SK-N-SH (cell line): ENCODE measurements at regions not wholly inside any gene's neighbourhood (a gene's known extent, or its start where the extent isn't known, plus 50 kb on each side); places are given as distances from the start of the nearest gene placed in this dataset.
"Not testable (repeated sequence)": the region's sequence is repeated elsewhere in the genome, so short reads cannot be mapped to it uniquely, and the experiment has no call there.

ENCODE experiments used
- CTCF ChIA-PET: fragments of 300-600, 350-600 bp; formaldehyde crosslinking; extraction: SDS; loops from one replicate; lab custom pipeline; 2021; lab: Yijun Ruan, JAX
- POLR2A ChIA-PET: fragments of 350-600 bp; sonication (Branson Sonifier 250); formaldehyde crosslinking; extraction: SDS; loops from one replicate; lab custom pipeline; 2020; ENCODE audit warnings: antibody characterized with exemption, inconsistent platforms; lab: Yijun Ruan, JAX
- DNase-seq: peaks from one replicate; pipeline ENCODE4 v3.0.0; 2012
- H2AFZ ChIP-seq: fragments of 200-600 bp; sonication (generic); 2 replicates; pipeline ENCODE4 v1.8.1; 2016; ENCODE audit warnings: antibody characterized with exemption, mild to moderate bottlenecking, low read depth
- H3F3A ChIP-seq: fragments of 200-600 bp; sonication (generic); replicated peaks from 2 replicates; pipeline ENCODE3; 2016; ENCODE audit warnings: antibody characterized with exemption, mild to moderate bottlenecking; ENCODE audit not compliant: insufficient read depth
- H3K27ac ChIP-seq, 2 experiments: fragments of 200-500 bp in 1 of 2; fragments of 200-600 bp in 1 of 2; sonication (Bioruptor generic) in 1 of 2; sonication (generic), shearing (Covaris generic) in 1 of 2; 2 replicates each; pipeline versions ENCODE4 v1.5.1 to v1.6.1; 2014 to 2016; ENCODE audit warnings: low read depth in 2 of 2, inconsistent platforms in 1 of 2, low read length in 1 of 2, mild to moderate bottlenecking in 1 of 2, mixed read lengths in 1 of 2
- H3K27me3 ChIP-seq: fragments of 200-600 bp; sonication (generic), shearing (Covaris generic); 2 replicates; pipeline ENCODE4 v1.6.1; 2016; ENCODE audit warnings: mixed run types; ENCODE audit not compliant: insufficient read depth
- H3K36me3 ChIP-seq, 2 experiments: fragments of 200-500 bp in 1 of 2; fragments of 200-600 bp in 1 of 2; sonication (Bioruptor generic) in 1 of 2; sonication (generic) in 1 of 2; replicated peaks in 1 of 2; 2 replicates each; pipeline versions ENCODE3 to v1.5.1; 2014 to 2016; ENCODE audit warnings: low read length in 1 of 2, mild to moderate bottlenecking in 1 of 2; ENCODE audit not compliant: insufficient read depth in 2 of 2, control insufficient read depth in 1 of 2
- H3K4me1 ChIP-seq, 2 experiments: fragments of 200-500 bp in 1 of 2; fragments of 200-600 bp in 1 of 2; sonication (Bioruptor generic) in 1 of 2; sonication (generic), shearing (Covaris generic) in 1 of 2; 2 replicates each; pipeline versions ENCODE4 v1.5.1 to v1.6.1; 2014 to 2016; ENCODE audit warnings: low read depth in 1 of 2, low read length in 1 of 2, mixed run types in 1 of 2; ENCODE audit not compliant: insufficient read depth in 2 of 2, control insufficient read depth in 1 of 2
- H3K4me2 ChIP-seq: fragments of 200-600 bp; sonication (generic), shearing (Covaris generic); 2 replicates; pipeline ENCODE4 v1.6.1; 2017; ENCODE audit warnings: mixed run types
- H3K4me3 ChIP-seq, 2 experiments: fragments of 200-500 bp in 1 of 2; fragments of 200-600 bp in 1 of 2; sonication (Bioruptor generic) in 1 of 2; sonication (generic), shearing (Covaris generic) in 1 of 2; 2 replicates each; pipeline versions ENCODE4 v1.5.1 to v1.8.1; 2014 to 2016; ENCODE audit warnings: low read depth in 2 of 2, inconsistent platforms in 1 of 2, low read length in 1 of 2, mild to moderate bottlenecking in 1 of 2, mixed read lengths in 1 of 2, moderate library complexity in 1 of 2
- H3K79me2 ChIP-seq: fragments of 200-600 bp; sonication (generic); 2 replicates; pipeline ENCODE4 v1.8.1; 2017; ENCODE audit warnings: mild to moderate bottlenecking; ENCODE audit not compliant: insufficient read depth
- H3K9ac ChIP-seq: fragments of 200-600 bp; sonication (generic); 2 replicates; pipeline ENCODE4 v1.6.1; 2017; ENCODE audit warnings: mixed run types
- H3K9me2 ChIP-seq: fragments of 200-600 bp; sonication (generic); 2 replicates; pipeline ENCODE4 v1.6.1; 2017; ENCODE audit warnings: mixed run types
- H3K9me3 ChIP-seq: fragments of 200-600 bp; sonication (generic); 2 replicates; pipeline ENCODE4 v1.6.1; 2017; ENCODE audit warnings: mixed run types, mild to moderate bottlenecking, moderate library complexity
- H4K20me1 ChIP-seq: fragments of 200-600 bp; sonication (generic); 2 replicates; pipeline ENCODE4 v1.6.1; 2017; ENCODE audit warnings: mild to moderate bottlenecking, mixed run types; ENCODE audit not compliant: insufficient read depth
- EZH2phosphoT487 ChIP-seq: fragments of 200-600 bp; sonication (generic); IDR thresholded peaks from 2 replicates; pipeline ENCODE4 v1.6.1; 2017; ENCODE audit warnings: low read depth, mixed run types, mild to moderate bottlenecking, antibody characterized with exemption, moderate library complexity, borderline replicate concordance
- JUND ChIP-seq: IDR thresholded peaks from 2 replicates; pipeline ENCODE4 v1.4.0; 2012
- MAX ChIP-seq: IDR thresholded peaks from 2 replicates; pipeline ENCODE4 v1.4.0; 2012; ENCODE audit warnings: low read depth
- PBX3 ChIP-seq: IDR thresholded peaks from 2 replicates; pipeline ENCODE4; 2012
- TAF1 ChIP-seq: IDR thresholded peaks from 2 replicates; pipeline ENCODE4 v1.6.1; 2012; ENCODE audit warnings: low read depth, mild to moderate bottlenecking, low read length, moderate library complexity, borderline replicate concordance
- USF1 ChIP-seq: IDR thresholded peaks from 2 replicates; pipeline ENCODE4 v1.4.0; 2012; ENCODE audit warnings: low read depth, borderline replicate concordance
- WGBS: methylation state at CpG from one replicate; pipeline ENCODE4 v1.1.6; 2017; ENCODE audit warnings: low lambda C conversion rate; 5-methylcytosine and 5-hydroxymethylcytosine counted together

- no peak overlapping the region for H3K4me2 ChIP-seq
- H3F3A ChIP-seq, result peaks cover 24% of the 10 kb centered on the region
- H3K4me3 ChIP-seq, result no peak overlapping the region
- peak overlapping the region; percentile 13 to 87; a peak in 2 of 4 replicates for H3K27ac ChIP-seq
- ChIA-PET CTCF (interaction anchor here (1.2 to 2.2 kb wide), 4 partner anchors 15 to 334 kb away, joined by 3 to 7 read pairs (median 4); no protein-coding TSS in a partner anchor), POLR2A (no interaction called here)
- 94% methylated on average over 1 of the region's 1 CpG for WGBS
- no peaks in the 10 kb centered on the region for H3K27me3 ChIP-seq
- H3K9me3 ChIP-seq, result no peaks in the 10 kb centered on the region
- no peaks in the 10 kb centered on the region for H3K9me2 ChIP-seq
- no peak overlapping the region for H2AFZ ChIP-seq
- H3K36me3 ChIP-seq, result peaks cover 0 to 3% of the 10 kb centered on the region in 2 experiments
- no peak for DNase-seq
- H4K20me1 ChIP-seq, result no peaks in the 10 kb centered on the region
- H3K9ac ChIP-seq, result no peak overlapping the region
- no peaks in the 10 kb centered on the region for H3K79me2 ChIP-seq
- peaks cover 11 to 19% of the 10 kb centered on the region in 2 experiments; a peak in 2 of 4 replicates for H3K4me1 ChIP-seq
- no peak for TF ChIP-seq USF1
Observed at GRCh38 chr1:184836141-184836540, 81.5 kb upstream of the EDEM3 start.

- H3K4me3 ChIP-seq, H3K36me3 ChIP-seq, H3K27ac ChIP-seq, CTCF ChIA-PET, DNase-seq, H3K79me2 ChIP-seq, H3K9me3 ChIP-seq, H3K9me2 ChIP-seq, POLR2A ChIA-PET, H3K27me3 ChIP-seq, H3K4me2 ChIP-seq, H2AFZ ChIP-seq, H3K9ac ChIP-seq, H4K20me1 ChIP-seq: not testable (repeated sequence)
- Histone ChIP-seq H3K4me1 (peaks cover 12 to 19% of the 10 kb centered on the region in 2 experiments; a peak in 2 of 4 replicates), H3F3A (peaks cover 15% of the 10 kb centered on the region)
Observed at GRCh38 chr1:184833994-184834393, 79.3 kb upstream of the EDEM3 start.

GRCh38 chr1:184832517-184832916 lies 77.9 kb upstream of the EDEM3 start:
- 79% methylated on average over 3 of the region's 3 CpGs for WGBS
- Histone ChIP-seq H3K36me3 (peaks cover 0 to 7% of the 10 kb centered on the region in 2 experiments), H3K9me3 (no peaks in the 10 kb centered on the region), H3K27me3 (no peaks in the 10 kb centered on the region), H3K4me2 (no peak overlapping the region), H4K20me1 (no peaks in the 10 kb centered on the region), H3K27ac (no peak overlapping the region), H3K9ac (no peak overlapping the region), H3K4me1 (peaks cover 8 to 9% of the 10 kb centered on the region in 2 experiments; a peak in 3 of 4 replicates), H3K4me3 (no peak overlapping the region), H2AFZ (no peak overlapping the region), H3K9me2 (no peaks in the 10 kb centered on the region), H3F3A (peaks cover 10% of the 10 kb centered on the region), H3K79me2 (no peaks in the 10 kb centered on the region)
- TF ChIP-seq TAF1 (no peak), PBX3 (no peak), EZH2phosphoT487 (no peak), MAX (no peak), JUND (no peak)
- no peak for DNase-seq
- POLR2A ChIA-PET, result no interaction called here
- CTCF ChIA-PET, result interaction anchor here (1.4 to 2.3 kb wide), 3 partner anchors 27 to 338 kb away, joined by 5 to 7 read pairs (median 5); no protein-coding TSS in a partner anchor

- H3K79me2 ChIP-seq, POLR2A ChIA-PET, DNase-seq, H3F3A ChIP-seq, H3K9me3 ChIP-seq, H2AFZ ChIP-seq, H3K27ac ChIP-seq, H3K4me2 ChIP-seq, H3K9me2 ChIP-seq, H3K9ac ChIP-seq, H3K27me3 ChIP-seq, H3K4me3 ChIP-seq, H3K36me3 ChIP-seq, H4K20me1 ChIP-seq: not testable (repeated sequence)
- H3K4me1 ChIP-seq, result peaks cover 2 to 11% of the 10 kb centered on the region in 2 experiments; a peak in 3 of 4 replicates
- CTCF ChIA-PET, result interaction anchor here (2.0 to 2.1 kb wide), 2 partner anchors 23 to 340 kb away, joined by 4 to 9 read pairs; no protein-coding TSS in a partner anchor
- WGBS, result 97% methylated on average over 6 of the region's 6 CpGs
Observed at GRCh38 chr1:184829496-184829895, 74.8 kb upstream of the EDEM3 start.
